ENCODE measurements at regions not wholly inside any gene's neighbourhood (a gene's known extent, or its start where the extent isn't known, plus 50 kb on each side); places are given as distances from the start of the nearest gene placed in this dataset.

DNA sequence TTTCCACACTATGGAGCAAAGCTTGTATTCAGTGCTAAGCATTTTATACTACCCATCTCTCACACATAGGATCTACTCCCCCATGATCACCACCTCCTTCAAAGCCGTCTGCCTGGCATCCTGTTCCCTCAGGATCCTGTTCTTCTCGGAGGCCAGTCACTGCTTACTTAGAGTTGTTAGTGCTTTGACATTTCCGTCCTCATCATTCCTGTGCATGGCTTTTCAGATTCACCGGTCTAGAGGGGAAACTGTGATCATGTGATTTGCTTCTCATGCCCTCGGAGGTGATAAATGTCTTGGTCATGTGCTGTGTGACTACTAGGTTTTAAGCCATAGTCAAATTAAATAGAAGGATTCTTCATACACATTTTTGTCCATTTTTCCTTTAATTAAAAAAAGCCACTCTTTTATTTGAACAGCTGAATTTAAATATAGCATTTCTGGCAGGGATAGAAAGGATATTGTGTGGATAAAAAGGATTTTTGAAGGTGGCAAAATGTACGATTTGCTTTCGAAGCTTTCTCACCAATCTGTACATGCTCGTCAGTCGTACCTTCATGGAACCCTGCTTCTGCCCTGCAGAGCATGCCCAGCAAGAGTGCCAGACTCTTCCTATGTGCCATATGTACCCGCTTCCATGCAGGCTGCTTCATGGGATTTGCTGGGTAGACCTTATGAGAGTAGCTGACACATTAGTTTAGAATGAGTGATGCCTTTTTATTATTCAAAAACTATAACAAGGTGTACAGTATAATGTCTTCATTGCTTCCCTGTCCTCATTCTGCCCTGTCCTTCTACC, 53.3 kb downstream of the BMAL2 start:
- TF ChIP-seq, protein P1, sequence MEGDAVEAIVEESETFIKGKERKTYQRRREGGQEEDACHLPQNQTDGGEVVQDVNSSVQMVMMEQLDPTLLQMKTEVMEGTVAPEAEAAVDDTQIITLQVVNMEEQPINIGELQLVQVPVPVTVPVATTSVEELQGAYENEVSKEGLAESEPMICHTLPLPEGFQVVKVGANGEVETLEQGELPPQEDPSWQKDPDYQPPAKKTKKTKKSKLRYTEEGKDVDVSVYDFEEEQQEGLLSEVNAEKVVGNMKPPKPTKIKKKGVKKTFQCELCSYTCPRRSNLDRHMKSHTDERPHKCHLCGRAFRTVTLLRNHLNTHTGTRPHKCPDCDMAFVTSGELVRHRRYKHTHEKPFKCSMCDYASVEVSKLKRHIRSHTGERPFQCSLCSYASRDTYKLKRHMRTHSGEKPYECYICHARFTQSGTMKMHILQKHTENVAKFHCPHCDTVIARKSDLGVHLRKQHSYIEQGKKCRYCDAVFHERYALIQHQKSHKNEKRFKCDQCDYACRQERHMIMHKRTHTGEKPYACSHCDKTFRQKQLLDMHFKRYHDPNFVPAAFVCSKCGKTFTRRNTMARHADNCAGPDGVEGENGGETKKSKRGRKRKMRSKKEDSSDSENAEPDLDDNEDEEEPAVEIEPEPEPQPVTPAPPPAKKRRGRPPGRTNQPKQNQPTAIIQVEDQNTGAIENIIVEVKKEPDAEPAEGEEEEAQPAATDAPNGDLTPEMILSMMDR (conservative IDR thresholded peaks at IDR 0.05; ENCODE audit: low read depth in 2 of 2): no peak
- no peak for TF ChIP-seq EZH2 (IDR thresholded peaks at IDR 0.05; ENCODE audit: low read depth, unreplicated experiment)
- TF ChIP-seq JUNB (IDR thresholded peaks at IDR 0.05; ENCODE audit: unreplicated experiment): no peak
- no peak for TF ChIP-seq EZH2phosphoT487 (IDR thresholded peaks at IDR 0.05; ENCODE audit: unreplicated experiment)
- TF ChIP-seq, protein P2, sequence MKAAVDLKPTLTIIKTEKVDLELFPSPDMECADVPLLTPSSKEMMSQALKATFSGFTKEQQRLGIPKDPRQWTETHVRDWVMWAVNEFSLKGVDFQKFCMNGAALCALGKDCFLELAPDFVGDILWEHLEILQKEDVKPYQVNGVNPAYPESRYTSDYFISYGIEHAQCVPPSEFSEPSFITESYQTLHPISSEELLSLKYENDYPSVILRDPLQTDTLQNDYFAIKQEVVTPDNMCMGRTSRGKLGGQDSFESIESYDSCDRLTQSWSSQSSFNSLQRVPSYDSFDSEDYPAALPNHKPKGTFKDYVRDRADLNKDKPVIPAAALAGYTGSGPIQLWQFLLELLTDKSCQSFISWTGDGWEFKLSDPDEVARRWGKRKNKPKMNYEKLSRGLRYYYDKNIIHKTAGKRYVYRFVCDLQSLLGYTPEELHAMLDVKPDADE (IDR thresholded peaks at IDR 0.05): no peak
- no peak for TF ChIP-seq REST (IDR thresholded peaks at IDR 0.05; ENCODE audit: unreplicated experiment)
- TF ChIP-seq POLR2AphosphoS5 (IDR thresholded peaks at IDR 0.05; ENCODE audit: low read depth): no peak
- TF ChIP-seq CREB1 (CRISPR knock-in tag; IDR thresholded peaks at IDR 0.05; ENCODE audit: low read depth): no peak
- TF ChIP-seq STAT1 (IDR thresholded peaks at IDR 0.05; ENCODE audit: unreplicated experiment): no peak
- no peak for TF ChIP-seq ZNF114 (CRISPR knock-in tag; IDR thresholded peaks at IDR 0.05)
- no peak for TF ChIP-seq ZNF462 (CRISPR knock-in tag; IDR thresholded peaks at IDR 0.05)

Measured in GM23338 (cell line).